ENCODE measurements at regions not wholly inside any gene's neighbourhood (a gene's known extent, or its start where the extent isn't known, plus 50 kb on each side); places are given as distances from the start of the nearest gene placed in this dataset.

- no peak for DNase-seq (ENCODE audit: low read depth in 2 of 2, low spot score in 1 of 2)
These were observed 527.8 kb downstream of the AGTPBP1 start for GRCh38 chr9:85213650-85214607.

GRCh38 chr9:85212887-85213286 lies 528.9 kb downstream of the AGTPBP1 start:
- DNase-seq (ENCODE audit: low read depth in 2 of 2, low spot score in 1 of 2) = no peak

- DNase-seq (ENCODE audit: low read depth in 2 of 2, low spot score in 1 of 2) = no peak
These were observed 529.5 kb downstream of the AGTPBP1 start for GRCh38 chr9:85212209-85212608.

- no peak for DNase-seq (ENCODE audit: low read depth in 2 of 2, low spot score in 1 of 2)
These were observed 533.1 kb downstream of the AGTPBP1 start for GRCh38 chr9:85208666-85209065.

- no peak for DNase-seq (ENCODE audit: low read depth in 2 of 2, low spot score in 1 of 2)
These were observed 534.6 kb downstream of the NTRK2 start for GRCh38 chr9:85204176-85204575.

GRCh38 chr9:85202596-85202995 lies 533.1 kb downstream of the NTRK2 start:
- DNase-seq (ENCODE audit: low read depth in 2 of 2, low spot score in 1 of 2) = no peak

- DNase-seq (ENCODE audit: low read depth in 2 of 2, low spot score in 1 of 2) = no peak
These were observed 531.3 kb downstream of the NTRK2 start for GRCh38 chr9:85200726-85201404.

GRCh38 chr9:85199866-85200495 lies 530.5 kb downstream of the NTRK2 start:
- DNase-seq (ENCODE audit: low read depth in 2 of 2, low spot score in 1 of 2) = no peak

GRCh38 chr9:85192750-85193149 lies 523.2 kb downstream of the NTRK2 start:
- DNase-seq (ENCODE audit: low read depth in 2 of 2, low spot score in 1 of 2) = no peak

- DNase-seq (ENCODE audit: low read depth in 2 of 2, low spot score in 1 of 2) = no peak
These were observed 516.7 kb downstream of the NTRK2 start for GRCh38 chr9:85186218-85186585.

GRCh38 chr9:85185486-85186217 lies 516.1 kb downstream of the NTRK2 start:
- DNase-seq (ENCODE audit: low read depth in 2 of 2, low spot score in 1 of 2) = no peak

GRCh38 chr9:85182383-85182782 lies 512.9 kb downstream of the NTRK2 start:
- no peak for DNase-seq (ENCODE audit: low read depth in 2 of 2, low spot score in 1 of 2)

- DNase-seq (ENCODE audit: low read depth in 2 of 2, low spot score in 1 of 2) = no peak
These were observed 508.9 kb downstream of the NTRK2 start for GRCh38 chr9:85178474-85178873.

- no peak for DNase-seq (ENCODE audit: low read depth in 2 of 2, low spot score in 1 of 2)
These were observed 504.4 kb downstream of the NTRK2 start for GRCh38 chr9:85173967-85174366.

- DNase-seq (ENCODE audit: low read depth in 2 of 2, low spot score in 1 of 2) = no peak
These were observed 502.8 kb downstream of the NTRK2 start for GRCh38 chr9:85172001-85172978.

GRCh38 chr9:85171163-85171562 lies 501.6 kb downstream of the NTRK2 start:
- DNase-seq (ENCODE audit: low read depth in 2 of 2, low spot score in 1 of 2) = no peak

GRCh38 chr9:85168412-85168811 lies 498.9 kb downstream of the NTRK2 start:
- no peak for DNase-seq (ENCODE audit: low read depth in 2 of 2, low spot score in 1 of 2)

GRCh38 chr9:85167146-85167545 lies 497.6 kb downstream of the NTRK2 start:
- DNase-seq (ENCODE audit: low read depth in 2 of 2, low spot score in 1 of 2) = no peak

- no peak for DNase-seq (ENCODE audit: low read depth in 2 of 2, low spot score in 1 of 2)
These were observed 494.3 kb downstream of the NTRK2 start for GRCh38 chr9:85163825-85164224.

- no peak for DNase-seq (ENCODE audit: low read depth in 2 of 2, low spot score in 1 of 2)
These were observed 493.9 kb downstream of the NTRK2 start for GRCh38 chr9:85163415-85163814.
